HCT116 (cell line): ENCODE measurements at regions not wholly inside any gene's neighbourhood (a gene's known extent, or its start where the extent isn't known, plus 50 kb on each side); places are given as distances from the start of the nearest gene placed in this dataset.

Experiments used
- ATAC-seq: fragments of 200-7000 bp; cut with Tn5 transposase; 2 replicates; pipeline ENCODE4 v1.9.1; 2020; ENCODE audit warnings: mild to moderate bottlenecking, moderate library complexity
- BruUV-seq: library from RNA; stranded (reverse); fragments of 400-500 nt; replicated peaks from 2 replicates; lab custom pipeline; 2021; lab: Mats Ljungman, UMichigan
- CTCF ChIA-PET: fragments of 300-600 bp; sonication (Branson Sonifier 250); formaldehyde crosslinking; loops from one replicate; lab custom pipeline; 2021; ENCODE audit warnings: antibody characterized with exemption; lab: Charles Lee
- POLR2A ChIA-PET: fragments of 300-600, 350-600 bp; sonication (Branson Sonifier 250); formaldehyde crosslinking; loops from one replicate; lab custom pipeline; 2021; ENCODE audit warnings: antibody characterized with exemption; lab: Charles Lee
- RAD21 ChIA-PET, 2 experiments: fragments of 300-600 bp; sonication (Branson Sonifier 250); formaldehyde crosslinking; loops; one replicate each; lab custom pipeline; 2023; ENCODE audit warnings: low total read pairs in 2 of 2; ENCODE audit not compliant: uncharacterized antibody in 2 of 2, unreplicated experiment in 2 of 2, low non-redundant PET in 1 of 2; lab: Charles Lee
- DNase-seq: peaks from one replicate; pipeline ENCODE4 v3.0.0-alpha.2; 2010; ENCODE audit warnings: low read depth, low spot score
- H2AFZ ChIP-seq: fragments of 200-600 bp; shearing (Covaris generic), sonication (generic); 2 replicates; pipeline ENCODE4 v1.6.1; 2017; ENCODE audit warnings: low read depth, mixed run types, mixed read lengths, antibody characterized with exemption, low read length; ENCODE audit not compliant: poor library complexity, severe bottlenecking
- H3K27ac ChIP-seq: 2 replicates; pipeline ENCODE4 v1.5.1; 2012; ENCODE audit warnings: low read depth, low read length
- H3K27me3 ChIP-seq: fragments of 200-600 bp; sonication (generic); 2 replicates; pipeline ENCODE4 v1.6.1; 2016; ENCODE audit warnings: mixed run types, low read length, mixed read lengths; ENCODE audit not compliant: insufficient read depth
- H3K36me3 ChIP-seq, 2 experiments: fragments of 200-500 bp in 1 of 2; fragments of 200-600 bp in 1 of 2; sonication (Bioruptor generic) in 1 of 2; sonication (generic) in 1 of 2; 2 replicates each; pipeline versions ENCODE4 v1.5.1 to v1.6.1; 2014 to 2016; ENCODE audit warnings: low read length in 2 of 2, inconsistent platforms in 1 of 2, mixed read lengths in 1 of 2, mixed run types in 1 of 2; ENCODE audit not compliant: insufficient read depth in 2 of 2, control insufficient read depth in 1 of 2
- H3K4me1 ChIP-seq, 2 experiments: fragments of 200-600 bp in 1 of 2; sonication (generic) in 1 of 2; 2 replicates each; pipeline versions ENCODE4 v1.5.1 to v1.6.1; 2012 to 2017; ENCODE audit warnings: low read length in 2 of 2, inconsistent platforms in 1 of 2, mild to moderate bottlenecking in 1 of 2, mixed read lengths in 1 of 2, mixed run types in 1 of 2, moderate library complexity in 1 of 2; ENCODE audit not compliant: insufficient read depth in 2 of 2, control insufficient read depth in 1 of 2
- H3K4me2 ChIP-seq: fragments of 200-600 bp; sonication (generic); 2 replicates; pipeline ENCODE4 v1.6.1; 2017; ENCODE audit warnings: mixed run types, low read length, mixed read lengths
- H3K4me3 ChIP-seq, 2 experiments: fragments of 200-600 bp in 1 of 2; sonication (generic) in 1 of 2; replicated peaks in 1 of 2; 2 replicates each; pipeline ENCODE4 v1.5.1; 2011 to 2016; ENCODE audit warnings: low read length in 2 of 2, control low read depth in 1 of 2, low read depth in 1 of 2, mild to moderate bottlenecking in 1 of 2, mixed read lengths in 1 of 2, mixed run types in 1 of 2
- H3K79me2 ChIP-seq: fragments of 200-600 bp; sonication (generic); 2 replicates; pipeline ENCODE4 v1.6.1; 2017; ENCODE audit warnings: mild to moderate bottlenecking, mixed run types, low read length, moderate library complexity, mixed read lengths; ENCODE audit not compliant: insufficient read depth
- H3K9ac ChIP-seq: fragments of 200-600 bp; sonication (generic); 2 replicates; pipeline ENCODE4 v1.6.1; 2016; ENCODE audit warnings: low read length, mixed read lengths
- H3K9me2 ChIP-seq: fragments of 200-600 bp; sonication (generic), shearing (Covaris generic); 2 replicates; pipeline ENCODE4 v1.6.1; 2017; ENCODE audit warnings: mixed run types, mild to moderate bottlenecking, moderate library complexity; ENCODE audit not compliant: insufficient read depth
- H3K9me3 ChIP-seq, 2 experiments: fragments of 200-500 bp in 1 of 2; fragments of 200-600 bp in 1 of 2; sonication (Bioruptor generic) in 1 of 2; sonication (generic) in 1 of 2; 2 replicates each; pipeline ENCODE4 v1.6.1; 2014 to 2017; ENCODE audit warnings: low read length in 2 of 2, mixed read lengths in 2 of 2, inconsistent platforms in 1 of 2, low read depth in 1 of 2, mild to moderate bottlenecking in 1 of 2, mixed run types in 1 of 2, moderate library complexity in 1 of 2; ENCODE audit not compliant: control insufficient read depth in 1 of 2, insufficient read depth in 1 of 2
- H4K20me1 ChIP-seq: fragments of 200-600 bp; sonication (generic), shearing (Covaris generic); 2 replicates; pipeline ENCODE4 v1.6.1; 2017; ENCODE audit warnings: mixed run types, mild to moderate bottlenecking, moderate library complexity; ENCODE audit not compliant: insufficient read depth
- CTCF ChIP-seq, 3 experiments: fragments of 200-600 bp in 1 of 3; sonication (generic) in 1 of 3; IDR thresholded peaks in 2 of 3; conservative IDR thresholded peaks in 1 of 3; 2 replicates each; pipeline ENCODE4 v1.5.1; 2012 to 2017; ENCODE audit warnings: low read depth in 2 of 3, low read length in 2 of 3, antibody characterized with exemption in 1 of 3, borderline replicate concordance in 1 of 3, control low read depth in 1 of 3, mild to moderate bottlenecking in 1 of 3, mixed read lengths in 1 of 3, mixed run types in 1 of 3, moderate library complexity in 1 of 3; ENCODE audit not compliant: insufficient read depth in 1 of 3
- EZH2phosphoT487 ChIP-seq: fragments of 200-600 bp; IDR thresholded peaks from 2 replicates; pipeline ENCODE4 v1.6.1; 2018; ENCODE audit warnings: antibody characterized with exemption, borderline replicate concordance
- FOSL1 ChIP-seq: IDR thresholded peaks from 2 replicates; pipeline ENCODE4 v1.6.1; 2012; ENCODE audit warnings: low read depth
- JUND ChIP-seq: IDR thresholded peaks from 2 replicates; pipeline ENCODE4 v1.6.1; 2012
- POLR2AphosphoS5 ChIP-seq: IDR thresholded peaks from 2 replicates; pipeline ENCODE4 v1.6.1; 2011; ENCODE audit warnings: mild to moderate bottlenecking, low read depth, low read length, moderate library complexity
- SIN3A ChIP-seq: IDR thresholded peaks from 2 replicates; pipeline ENCODE4 v1.6.1; 2012; ENCODE audit warnings: low read depth
- YY1 ChIP-seq: IDR thresholded peaks from 2 replicates; pipeline ENCODE4 v1.6.1; 2011; ENCODE audit warnings: low read length, low read depth, moderate library complexity, mild to moderate bottlenecking; ENCODE audit not compliant: insufficient replicate concordance; ENCODE audit errors: extremely low read depth
- intact Hi-C: fragments of 100-400 bp; cut with micrococcal nuclease; formaldehyde crosslinking; loops from 2 replicates; pipeline ENCODE4 v1.10.0; 2022
- TF ChIP-seq, protein P1 (sequence below): IDR thresholded peaks from 2 replicates; pipeline ENCODE4 v1.6.1; 2011; ENCODE audit warnings: mild to moderate bottlenecking, low read length, moderate library complexity; ENCODE audit not compliant: insufficient replicate concordance; ENCODE audit errors: extremely low read depth

- H3K9ac ChIP-seq = no peak overlapping the region
- no peaks in the 10 kb centered on the region for H4K20me1 ChIP-seq
- no peak overlapping the region for H3K27ac ChIP-seq
- POLR2A ChIA-PET = no interaction called here
- RAD21 ChIA-PET = no interaction called here
- H3K4me2 ChIP-seq = no peak overlapping the region
- no peak overlapping the region for H3K4me3 ChIP-seq
- no peaks in the 10 kb centered on the region for H3K79me2 ChIP-seq
- DNase-seq = no peak
- no peaks in the 10 kb centered on the region for H3K36me3 ChIP-seq
- no peaks in the 10 kb centered on the region for H3K9me2 ChIP-seq
- intact Hi-C loops = no loop called here
- H2AFZ ChIP-seq = no peak overlapping the region
- peaks cover 10 to 36% of the 10 kb centered on the region in 2 experiments; a peak in 3 of 4 replicates for H3K4me1 ChIP-seq
- TF ChIP-seq CTCF (IDR thresholded peaks at IDR 0.05 in 2 of 3, conservative IDR thresholded peaks at IDR 0.05 in 1 of 3; ENCODE audit: borderline replicate concordance in 1 of 3, insufficient read depth in 1 of 3, low read depth in 2 of 3, low read length in 2 of 3) (no peak), FOSL1 (no peak), EZH2phosphoT487 (no peak), YY1 (no peak), SIN3A (no peak), JUND (no peak), POLR2AphosphoS5 (no peak)
- TF ChIP-seq, protein P1, sequence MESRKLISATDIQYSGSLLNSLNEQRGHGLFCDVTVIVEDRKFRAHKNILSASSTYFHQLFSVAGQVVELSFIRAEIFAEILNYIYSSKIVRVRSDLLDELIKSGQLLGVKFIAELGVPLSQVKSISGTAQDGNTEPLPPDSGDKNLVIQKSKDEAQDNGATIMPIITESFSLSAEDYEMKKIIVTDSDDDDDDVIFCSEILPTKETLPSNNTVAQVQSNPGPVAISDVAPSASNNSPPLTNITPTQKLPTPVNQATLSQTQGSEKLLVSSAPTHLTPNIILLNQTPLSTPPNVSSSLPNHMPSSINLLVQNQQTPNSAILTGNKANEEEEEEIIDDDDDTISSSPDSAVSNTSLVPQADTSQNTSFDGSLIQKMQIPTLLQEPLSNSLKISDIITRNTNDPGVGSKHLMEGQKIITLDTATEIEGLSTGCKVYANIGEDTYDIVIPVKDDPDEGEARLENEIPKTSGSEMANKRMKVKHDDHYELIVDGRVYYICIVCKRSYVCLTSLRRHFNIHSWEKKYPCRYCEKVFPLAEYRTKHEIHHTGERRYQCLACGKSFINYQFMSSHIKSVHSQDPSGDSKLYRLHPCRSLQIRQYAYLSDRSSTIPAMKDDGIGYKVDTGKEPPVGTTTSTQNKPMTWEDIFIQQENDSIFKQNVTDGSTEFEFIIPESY = no peak
- BruUV-seq = no TSS peak
- no peaks in the 10 kb centered on the region for H3K9me3 ChIP-seq
- CTCF ChIA-PET = interaction anchor here (0.8 kb wide), 1 partner anchor 181 kb away, joined by 3 read pairs; no protein-coding TSS in a partner anchor
- no peak for ATAC-seq
- peaks cover 12% of the 10 kb centered on the region; the same call in 1 of the 2 replicates for H3K27me3 ChIP-seq
Observed at GRCh38 chr17:56680676-56681075, 87.2 kb downstream of the NOG start.
